Right lobe of liver (tissue), 4 donors: ENCODE measurements at regions not wholly inside any gene's neighbourhood (a gene's known extent, or its start where the extent isn't known, plus 50 kb on each side); places are given as distances from the start of the nearest gene placed in this dataset.

Source experiments
- CTCF ChIP-seq, 4 donors: fragments of 200-600 bp in 3 of 4; fragments of 450-650 bp in 1 of 4; IDR thresholded peaks; one replicate each; pipeline versions ENCODE4 v1.5.1 to v1.8.0; 2016 to 2022; ENCODE audit warnings: antibody characterized with exemption in 4 of 4, mild to moderate bottlenecking in 2 of 4
- POLR2A ChIP-seq: fragments of 450-650 bp; IDR thresholded peaks from one replicate; pipeline ENCODE4 v1.6.1; 2017; ENCODE audit warnings: antibody characterized with exemption, mild to moderate bottlenecking
- donor health status: DM: no; HTN: no; CAD: no.
- donor health status: DM: no; HTN: no; CAD: no.
- donor health status: DM: no; HTN: yes; CAD: no.

GRCh38 chr11:114826910-114827442 lies 148.6 kb downstream of the NXPE2 start:
- TF ChIP-seq CTCF (IDR thresholded peaks at IDR 0.05) (no peak), POLR2A (no peak)
